Sigmoid colon (tissue), 6 donors: ENCODE measurements at regions not wholly inside any gene's neighbourhood (a gene's known extent, or its start where the extent isn't known, plus 50 kb on each side); places are given as distances from the start of the nearest gene placed in this dataset.
A peak's percentile ranks its signal among the peaks of the same experiment; 100 is the strongest.

Source experiments
- DNase-seq: peaks from one replicate; pipeline ENCODE4 v3.0.0-alpha.2; 2019
- H3K27ac ChIP-seq, 4 donors: fragments of 200-600 bp; sonication (generic); one replicate each; pipeline ENCODE4 v1.5.1; 2016 to 2019; ENCODE audit warnings: mild to moderate bottlenecking in 1 of 4
- H3K27me3 ChIP-seq, 3 donors: fragments of 200-600 bp; sonication (generic); one replicate each; pipeline ENCODE4 v1.5.1; 2019; ENCODE audit warnings: mild to moderate bottlenecking in 1 of 3
- H3K36me3 ChIP-seq, 4 donors: fragments of 200-600 bp; sonication (generic); one replicate each; pipeline ENCODE4 v1.5.1; 2016 to 2019
- H3K4me1 ChIP-seq, 4 donors: fragments of 200-600 bp; sonication (generic); one replicate each; pipeline ENCODE4 v1.5.1; 2017 to 2019
- H3K4me3 ChIP-seq, 4 donors: fragments of 200-600 bp; sonication (generic); one replicate each; pipeline ENCODE4 v1.5.1; 2017 to 2019; ENCODE audit warnings: mild to moderate bottlenecking in 2 of 4, moderate library complexity in 1 of 4
- H3K9me3 ChIP-seq, 4 donors: fragments of 200-600 bp in 3 of 4; sonication (generic) in 3 of 4; one replicate each; pipeline versions ENCODE4 v1.5.1 to v1.6.1; 2013 to 2019
- EP300 ChIP-seq, 4 donors: sonication (generic); formaldehyde crosslinking; IDR thresholded peaks; one replicate each; pipeline ENCODE4 v1.6.1; 2017; ENCODE audit warnings: antibody characterized with exemption in 4 of 4
- POLR2A ChIP-seq, 2 donors: fragments of 450-650 bp; IDR thresholded peaks; one replicate each; pipeline ENCODE4 v1.6.1; 2016; ENCODE audit warnings: antibody characterized with exemption in 2 of 2, mild to moderate bottlenecking in 2 of 2, moderate library complexity in 2 of 2
- POLR2AphosphoS5 ChIP-seq, 4 donors: sonication (generic); formaldehyde crosslinking; IDR thresholded peaks; one replicate each; pipeline ENCODE4 v1.6.1; 2017; ENCODE audit warnings: antibody characterized with exemption in 4 of 4
- WGBS, 2 donors: extraction: QIAGEN DNeasy Blood & Tissue Kit; methylation state at CpG; one replicate each; pipeline ENCODE4 v1.1.7; 2013; 5-methylcytosine and 5-hydroxymethylcytosine counted together
- intact Hi-C: fragments of 100-400 bp; cut with DNase I; formaldehyde crosslinking; loops from one replicate; pipeline ENCODE4 v1.15.1; 2023
- TF ChIP-seq, protein P1 (sequence below), 4 experiments: fragments of 450-650 bp in 3 of 4; fragments of 200-600 bp in 1 of 4; IDR thresholded peaks; one replicate each; pipeline ENCODE4 v1.5.1; 2016 to 2019; ENCODE audit warnings: antibody characterized with exemption in 4 of 4, mild to moderate bottlenecking in 3 of 4, moderate library complexity in 2 of 4
- donor health status: healthy with polysubstance abuse.
- donor health status: healthy.

DNA sequence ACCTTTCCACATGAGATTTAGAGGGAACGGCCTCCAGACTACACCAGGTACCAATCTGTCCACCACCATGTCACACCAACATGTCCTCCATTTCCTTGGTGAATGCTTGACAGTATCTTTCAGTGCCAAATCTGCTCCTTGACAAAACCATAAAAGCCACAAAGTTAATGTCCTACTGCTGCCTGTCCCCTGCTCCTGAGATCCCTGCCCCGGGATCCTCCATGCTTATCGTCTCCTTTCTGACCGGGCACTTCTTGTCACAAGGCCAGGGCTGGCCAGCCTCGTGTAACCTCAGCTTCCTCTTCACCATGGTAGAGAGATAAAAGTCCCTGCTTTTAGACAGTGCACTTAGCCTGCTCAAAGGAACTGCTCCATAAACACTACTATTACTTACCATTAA is 136.2 kb downstream of the NAV1 start:
- Histone ChIP-seq H3K27me3 (no peaks in the 10 kb centered on the region), H3K4me1 (peaks cover 0 to 39% (median 34%) of the 10 kb centered on the region in 4 donors), H3K9me3 (no peaks in the 10 kb centered on the region), H3K4me3 (no peak overlapping the region), H3K36me3 (no peaks in the 10 kb centered on the region), H3K27ac (no peak overlapping the region)
- 58 to 69% methylated on average over 5 of the region's 5 CpGs for WGBS, 2 donors
- no peak for DNase-seq
- intact Hi-C loops: no loop called here
- no peak for TF ChIP-seq EP300 (IDR thresholded peaks at IDR 0.05)

DNA sequence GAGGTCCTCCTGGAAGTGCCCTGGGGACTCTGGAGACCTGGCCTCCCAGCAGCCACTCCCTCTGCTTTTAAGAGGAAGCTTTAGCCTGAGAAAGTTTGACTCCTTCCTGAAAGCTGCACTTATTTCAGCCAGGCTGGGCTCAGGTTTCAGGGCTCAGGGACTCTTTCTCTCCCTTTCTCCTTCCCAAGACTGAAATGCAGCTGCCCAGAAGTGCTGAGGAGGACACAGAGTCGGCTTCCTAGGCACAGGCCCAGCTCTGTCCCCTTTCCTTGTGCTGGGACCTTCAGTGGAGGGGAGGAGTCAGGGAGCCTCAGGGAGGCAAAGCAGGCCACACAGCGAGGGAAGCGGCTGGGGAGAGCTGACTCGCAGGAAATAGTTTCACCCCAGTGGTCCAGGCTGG is 137.3 kb downstream of the NAV1 start:
- intact Hi-C loops: no loop called here
- peak; percentile 78 for DNase-seq
- Histone ChIP-seq H3K27me3 (no peaks in the 10 kb centered on the region), H3K4me1 (peaks cover 0 to 39% (median 34%) of the 10 kb centered on the region in 4 donors), H3K36me3 (no peaks in the 10 kb centered on the region), H3K9me3 (no peaks in the 10 kb centered on the region), H3K4me3 (no peak overlapping the region), H3K27ac (peak overlapping the region; percentile 5 to 71 (median 44))
- TF ChIP-seq EP300 (IDR thresholded peaks at IDR 0.05) (no peak), POLR2AphosphoS5 (IDR thresholded peaks at IDR 0.05) (no peak), POLR2A (IDR thresholded peaks at IDR 0.05) (no peak)
- TF ChIP-seq, protein P1, sequence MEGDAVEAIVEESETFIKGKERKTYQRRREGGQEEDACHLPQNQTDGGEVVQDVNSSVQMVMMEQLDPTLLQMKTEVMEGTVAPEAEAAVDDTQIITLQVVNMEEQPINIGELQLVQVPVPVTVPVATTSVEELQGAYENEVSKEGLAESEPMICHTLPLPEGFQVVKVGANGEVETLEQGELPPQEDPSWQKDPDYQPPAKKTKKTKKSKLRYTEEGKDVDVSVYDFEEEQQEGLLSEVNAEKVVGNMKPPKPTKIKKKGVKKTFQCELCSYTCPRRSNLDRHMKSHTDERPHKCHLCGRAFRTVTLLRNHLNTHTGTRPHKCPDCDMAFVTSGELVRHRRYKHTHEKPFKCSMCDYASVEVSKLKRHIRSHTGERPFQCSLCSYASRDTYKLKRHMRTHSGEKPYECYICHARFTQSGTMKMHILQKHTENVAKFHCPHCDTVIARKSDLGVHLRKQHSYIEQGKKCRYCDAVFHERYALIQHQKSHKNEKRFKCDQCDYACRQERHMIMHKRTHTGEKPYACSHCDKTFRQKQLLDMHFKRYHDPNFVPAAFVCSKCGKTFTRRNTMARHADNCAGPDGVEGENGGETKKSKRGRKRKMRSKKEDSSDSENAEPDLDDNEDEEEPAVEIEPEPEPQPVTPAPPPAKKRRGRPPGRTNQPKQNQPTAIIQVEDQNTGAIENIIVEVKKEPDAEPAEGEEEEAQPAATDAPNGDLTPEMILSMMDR (IDR thresholded peaks at IDR 0.05): no peak
- 6 to 17% methylated on average over 4 of the region's 4 CpGs for WGBS, 2 donors

DNA sequence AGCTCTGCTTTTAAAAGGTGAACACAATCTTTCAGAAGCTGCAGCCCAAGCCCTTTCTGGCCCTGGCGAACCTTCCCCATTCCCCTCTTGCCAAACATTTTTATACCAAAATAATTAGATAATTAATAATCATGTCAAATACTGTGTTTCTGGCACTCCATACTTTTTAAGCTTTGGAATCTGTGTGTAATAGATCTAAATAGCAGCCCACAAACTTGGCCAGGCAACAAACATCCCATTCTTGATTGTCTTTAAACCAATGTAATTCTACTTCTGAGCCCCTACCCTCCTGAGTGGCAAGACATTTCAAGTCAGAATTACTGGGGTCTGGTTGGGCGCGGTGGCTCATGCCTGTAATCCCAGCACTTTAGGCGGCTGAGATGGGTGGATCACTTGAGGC is 137.7 kb downstream of the NAV1 start:
- peak overlapping the region; percentile 5 to 71 (median 44) for H3K27ac ChIP-seq
- no peaks in the 10 kb centered on the region for H3K9me3 ChIP-seq
- intact Hi-C loops: no loop called here
- no peak for DNase-seq
- TF ChIP-seq, protein P1 (IDR thresholded peaks at IDR 0.05): no peak
- TF ChIP-seq POLR2AphosphoS5 (IDR thresholded peaks at IDR 0.05) (no peak), EP300 (IDR thresholded peaks at IDR 0.05) (no peak), POLR2A (IDR thresholded peaks at IDR 0.05) (no peak)
- H3K27me3 ChIP-seq: no peaks in the 10 kb centered on the region
- WGBS, 2 donors: 86 to 91% methylated on average over 4 of the region's 4 CpGs
- no peaks in the 10 kb centered on the region for H3K36me3 ChIP-seq
- H3K4me3 ChIP-seq: no peak overlapping the region
- peaks cover 0 to 39% (median 31%) of the 10 kb centered on the region in 4 donors for H3K4me1 ChIP-seq

DNA sequence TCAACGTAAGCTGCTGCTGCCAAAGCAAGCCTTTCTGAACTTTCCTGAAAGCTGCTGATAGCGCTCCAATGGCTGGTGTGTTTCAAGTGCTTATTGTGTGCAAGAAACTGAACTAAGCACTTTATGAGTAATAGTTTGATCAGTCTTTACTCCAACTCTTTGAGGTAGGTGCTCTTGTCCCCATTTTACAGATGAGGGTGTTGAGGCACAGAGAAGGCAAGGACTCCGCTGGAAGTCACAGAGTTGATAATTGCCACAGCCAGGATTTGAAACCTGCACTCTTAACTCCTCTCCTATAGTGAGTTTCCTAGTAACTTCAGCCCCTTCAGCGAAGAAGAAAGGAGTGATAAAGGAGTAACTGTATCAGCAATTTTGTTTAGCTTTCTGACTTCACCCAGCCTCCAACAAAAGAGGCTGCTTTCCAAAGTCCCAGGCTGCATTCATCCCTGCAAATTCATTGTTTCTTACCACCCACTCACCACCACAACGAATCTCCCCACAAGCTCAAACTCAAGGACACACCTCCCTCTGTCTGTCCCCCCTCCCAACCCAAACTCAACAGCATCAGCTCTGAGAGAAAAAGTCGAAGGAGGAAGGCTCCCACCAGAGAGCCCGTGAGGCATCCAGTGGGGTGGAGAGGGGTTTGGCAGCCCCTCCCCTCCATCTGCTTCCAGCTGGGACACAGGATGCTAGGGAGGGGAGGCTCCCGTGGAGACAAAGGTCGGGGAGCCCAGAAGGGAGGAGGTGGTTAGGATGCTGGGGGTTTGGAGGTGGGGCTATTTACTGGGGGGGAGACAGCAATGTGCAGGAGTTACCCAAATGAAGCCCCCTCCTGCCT is 139.6 kb downstream of the NAV1 start:
- Histone ChIP-seq H3K4me3 (no peak overlapping the region), H3K9me3 (no peaks in the 10 kb centered on the region), H3K4me1 (peaks cover 0 to 32% (median 25%) of the 10 kb centered on the region in 4 donors), H3K27ac (peak overlapping the region in 1 of 4 donors; percentile 4), H3K27me3 (no peaks in the 10 kb centered on the region), H3K36me3 (no peaks in the 10 kb centered on the region)
- 58 to 68% methylated on average over 9 of the region's 9 CpGs for WGBS, 2 donors
- intact Hi-C loops: no loop called here
- TF ChIP-seq POLR2AphosphoS5 (IDR thresholded peaks at IDR 0.05) (no peak), POLR2A (IDR thresholded peaks at IDR 0.05) (no peak), EP300 (IDR thresholded peaks at IDR 0.05) (no peak)
- TF ChIP-seq, protein P1 (IDR thresholded peaks at IDR 0.05): no peak
- DNase-seq: no peak

DNA sequence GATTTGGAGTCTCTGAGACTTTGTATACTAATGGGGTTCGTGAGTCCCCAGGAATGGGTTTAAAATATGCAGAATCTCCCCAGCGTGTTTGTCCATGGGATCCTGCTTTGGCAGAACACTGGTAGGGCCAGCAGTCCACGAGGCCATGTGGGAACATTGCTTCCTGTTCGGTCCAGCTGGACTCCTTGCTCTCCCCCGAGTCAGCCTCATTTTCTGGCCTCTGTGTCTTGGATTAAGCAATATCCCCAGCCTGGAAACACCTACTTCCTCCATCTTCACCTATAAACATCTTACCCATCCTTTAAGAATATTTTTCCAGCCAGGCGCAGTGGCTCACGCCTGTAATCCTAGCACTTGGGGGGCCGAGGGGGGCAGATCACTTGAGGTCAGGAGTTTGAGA is 142.4 kb downstream of the NAV1 start:
- H3K27ac ChIP-seq: no peak overlapping the region
- peak; percentile 89 for DNase-seq

More for the DNA sequence above, 142.4 kb downstream of the NAV1 start:
- TF ChIP-seq POLR2AphosphoS5 (IDR thresholded peaks at IDR 0.05): no peak
- TF ChIP-seq POLR2A (IDR thresholded peaks at IDR 0.05): no peak
- TF ChIP-seq, protein P1 (IDR thresholded peaks at IDR 0.05): no peak
- TF ChIP-seq EP300 (IDR thresholded peaks at IDR 0.05): no peak
- Histone ChIP-seq H3K4me3 (no peak overlapping the region), H3K36me3 (no peaks in the 10 kb centered on the region), H3K27me3 (no peaks in the 10 kb centered on the region), H3K9me3 (no peaks in the 10 kb centered on the region), H3K4me1 (peaks cover 0 to 11% (median 5%) of the 10 kb centered on the region in 4 donors)
- intact Hi-C loops: no loop called here
- WGBS, 2 donors: 80 to 83% methylated on average over 8 of the region's 8 CpGs
